ENCODE measurements at regions not wholly inside any gene's neighbourhood (a gene's known extent, or its start where the extent isn't known, plus 50 kb on each side); places are given as distances from the start of the nearest gene placed in this dataset.

DNA sequence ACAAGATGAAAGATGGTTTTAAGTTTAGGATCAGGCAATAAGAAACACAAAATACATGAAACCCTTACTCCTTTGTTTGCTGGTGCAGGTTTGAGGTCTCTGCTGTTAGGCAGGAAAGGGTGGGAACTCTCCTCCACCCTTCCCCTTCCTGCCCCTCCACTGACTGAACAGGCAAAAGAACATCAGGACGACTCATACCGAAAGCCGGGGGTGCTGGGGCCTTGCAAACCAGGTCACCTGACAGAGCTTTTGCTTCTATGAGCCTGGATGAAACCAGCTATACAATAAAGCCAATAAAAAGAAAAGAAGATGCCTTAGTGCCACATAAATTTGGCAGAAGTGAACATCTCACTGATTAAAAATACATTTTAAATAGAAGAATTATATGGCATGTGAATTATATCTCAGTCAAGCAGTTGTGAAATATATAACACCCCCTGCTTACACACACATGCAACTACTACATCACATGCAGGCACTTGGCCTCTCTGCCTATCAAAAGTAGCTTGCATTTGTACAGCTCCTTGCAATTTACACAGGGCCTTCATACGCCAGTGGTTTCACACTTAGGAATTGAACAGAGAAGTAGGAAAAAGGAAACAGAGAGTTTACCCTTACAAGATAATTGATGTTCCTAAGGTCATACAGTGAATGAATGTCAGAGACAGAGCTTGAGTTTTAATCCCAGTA, 215.1 kb upstream of the TRIB2 start:
- TF ChIP-seq, protein P1, sequence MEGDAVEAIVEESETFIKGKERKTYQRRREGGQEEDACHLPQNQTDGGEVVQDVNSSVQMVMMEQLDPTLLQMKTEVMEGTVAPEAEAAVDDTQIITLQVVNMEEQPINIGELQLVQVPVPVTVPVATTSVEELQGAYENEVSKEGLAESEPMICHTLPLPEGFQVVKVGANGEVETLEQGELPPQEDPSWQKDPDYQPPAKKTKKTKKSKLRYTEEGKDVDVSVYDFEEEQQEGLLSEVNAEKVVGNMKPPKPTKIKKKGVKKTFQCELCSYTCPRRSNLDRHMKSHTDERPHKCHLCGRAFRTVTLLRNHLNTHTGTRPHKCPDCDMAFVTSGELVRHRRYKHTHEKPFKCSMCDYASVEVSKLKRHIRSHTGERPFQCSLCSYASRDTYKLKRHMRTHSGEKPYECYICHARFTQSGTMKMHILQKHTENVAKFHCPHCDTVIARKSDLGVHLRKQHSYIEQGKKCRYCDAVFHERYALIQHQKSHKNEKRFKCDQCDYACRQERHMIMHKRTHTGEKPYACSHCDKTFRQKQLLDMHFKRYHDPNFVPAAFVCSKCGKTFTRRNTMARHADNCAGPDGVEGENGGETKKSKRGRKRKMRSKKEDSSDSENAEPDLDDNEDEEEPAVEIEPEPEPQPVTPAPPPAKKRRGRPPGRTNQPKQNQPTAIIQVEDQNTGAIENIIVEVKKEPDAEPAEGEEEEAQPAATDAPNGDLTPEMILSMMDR (IDR thresholded peaks at IDR 0.05) = no peak
- peak in 1 of 2 donors; percentile 71 for TF ChIP-seq POLR2AphosphoS5 (IDR thresholded peaks at IDR 0.05; ENCODE audit: insufficient read depth in 1 of 2, low read depth in 1 of 2)
- no peak for TF ChIP-seq POLR2A (IDR thresholded peaks at IDR 0.05)
